Mucosa of descending colon (tissue), 3 donors: ENCODE measurements at regions not wholly inside any gene's neighbourhood (a gene's known extent, or its start where the extent isn't known, plus 50 kb on each side); places are given as distances from the start of the nearest gene placed in this dataset.

ENCODE experiments used
- ATAC-seq: fragments of 200-7000 bp; cut with Tn5 transposase; one replicate; pipeline ENCODE4 v1.9.1; 2020; ENCODE audit warnings: mild to moderate bottlenecking, moderate library complexity
- DNase-seq, 3 donors: peaks; one replicate each; pipeline ENCODE4 v3.0.0-alpha.2; 2020
- H3K36me3 ChIP-seq: fragments of 200-600 bp; one replicate; pipeline ENCODE4 v1.8.0; 2021; ENCODE audit warnings: low read depth, mild to moderate bottlenecking
- H3K4me1 ChIP-seq: fragments of 200-600 bp; one replicate; pipeline ENCODE4 v1.8.0; 2021; ENCODE audit warnings: low read depth, mild to moderate bottlenecking
- H3K4me3 ChIP-seq: fragments of 200-600 bp; one replicate; pipeline ENCODE4 v1.8.0; 2021; ENCODE audit warnings: mild to moderate bottlenecking
- H3K9me3 ChIP-seq: fragments of 200-600 bp; one replicate; pipeline ENCODE4 v1.8.0; 2021; ENCODE audit warnings: mild to moderate bottlenecking
- intact Hi-C, 2 donors: fragments of 100-400 bp; cut with DNase I in 1 of 2; cut with micrococcal nuclease in 1 of 2; formaldehyde crosslinking; loops; one replicate each; pipeline versions ENCODE4 v1.11.0 to v1.11.1; 2022; cut with DNase I, micrococcal nuclease
- TF ChIP-seq, protein P1 (sequence below): fragments of 200-600 bp; IDR thresholded peaks from one replicate; pipeline ENCODE4 v1.8.0; 2022; ENCODE audit warnings: antibody characterized with exemption, mild to moderate bottlenecking
- donor health status: DM: no; HTN: no; CAD: no; lungs with moderate emphysema.
- donor health status: DM: no; HTN: no; CAD: no.
- donor health status: DM: no; HTN: yes; CAD: no.

GRCh38 chr5:1652873-1653697 lies 129.3 kb upstream of the LPCAT1 start:
- Histone ChIP-seq H3K36me3 (no peaks in the 10 kb centered on the region), H3K4me1 (peaks cover 8% of the 10 kb centered on the region), H3K9me3 (no peaks in the 10 kb centered on the region), H3K4me3 (no peak overlapping the region)
- DNase-seq, result no peak
- peak; percentile 27 for ATAC-seq
- intact Hi-C loops, result no loop called here
- TF ChIP-seq, protein P1, sequence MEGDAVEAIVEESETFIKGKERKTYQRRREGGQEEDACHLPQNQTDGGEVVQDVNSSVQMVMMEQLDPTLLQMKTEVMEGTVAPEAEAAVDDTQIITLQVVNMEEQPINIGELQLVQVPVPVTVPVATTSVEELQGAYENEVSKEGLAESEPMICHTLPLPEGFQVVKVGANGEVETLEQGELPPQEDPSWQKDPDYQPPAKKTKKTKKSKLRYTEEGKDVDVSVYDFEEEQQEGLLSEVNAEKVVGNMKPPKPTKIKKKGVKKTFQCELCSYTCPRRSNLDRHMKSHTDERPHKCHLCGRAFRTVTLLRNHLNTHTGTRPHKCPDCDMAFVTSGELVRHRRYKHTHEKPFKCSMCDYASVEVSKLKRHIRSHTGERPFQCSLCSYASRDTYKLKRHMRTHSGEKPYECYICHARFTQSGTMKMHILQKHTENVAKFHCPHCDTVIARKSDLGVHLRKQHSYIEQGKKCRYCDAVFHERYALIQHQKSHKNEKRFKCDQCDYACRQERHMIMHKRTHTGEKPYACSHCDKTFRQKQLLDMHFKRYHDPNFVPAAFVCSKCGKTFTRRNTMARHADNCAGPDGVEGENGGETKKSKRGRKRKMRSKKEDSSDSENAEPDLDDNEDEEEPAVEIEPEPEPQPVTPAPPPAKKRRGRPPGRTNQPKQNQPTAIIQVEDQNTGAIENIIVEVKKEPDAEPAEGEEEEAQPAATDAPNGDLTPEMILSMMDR, result no peak

DNA sequence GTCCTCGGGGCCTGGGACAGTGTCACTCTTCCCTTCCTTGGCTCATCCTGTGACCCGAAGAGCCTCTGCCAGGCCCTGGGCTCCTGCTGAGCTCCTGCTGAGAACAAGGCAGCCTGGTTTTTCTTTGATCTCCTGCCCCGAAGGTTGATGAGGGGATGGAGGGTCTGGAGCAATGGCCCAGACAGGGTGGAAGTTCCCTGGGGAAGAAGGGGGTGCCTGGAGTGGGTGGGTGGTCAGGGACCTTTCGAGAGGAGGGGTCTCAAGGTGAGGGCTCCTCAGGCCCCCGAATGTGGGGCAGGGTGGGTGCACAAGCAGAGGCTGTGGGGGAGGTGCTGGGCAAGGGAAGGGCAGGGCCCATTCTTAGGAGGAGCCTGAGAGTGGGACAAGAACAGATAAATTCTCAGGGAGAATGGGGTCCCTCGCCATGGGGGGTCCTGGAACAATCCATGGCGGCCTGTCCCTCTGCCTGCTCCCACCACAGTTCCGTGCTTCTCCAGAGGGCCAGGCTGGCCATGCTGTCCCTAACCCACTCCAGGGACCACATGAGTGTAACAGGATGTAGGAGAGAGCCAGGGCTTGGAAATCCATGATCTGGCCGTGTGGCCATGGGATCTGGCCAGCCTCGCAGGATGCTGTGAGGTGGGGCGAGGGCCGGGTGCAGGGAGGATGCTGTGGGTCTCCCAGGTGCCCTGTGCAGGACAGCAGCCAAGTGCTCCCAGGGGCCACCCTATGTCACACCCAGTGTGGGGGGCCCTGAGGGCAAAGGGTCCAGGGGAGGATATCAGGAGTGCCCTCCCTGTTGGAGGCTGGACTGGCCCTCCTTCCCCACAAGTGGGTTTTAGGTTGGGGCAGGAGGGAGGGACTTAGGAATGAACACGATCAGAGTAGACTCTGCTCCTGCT lies 128.5 kb upstream of the LPCAT1 start:
- ATAC-seq, result no peak
- H3K36me3 ChIP-seq, result no peaks in the 10 kb centered on the region
- DNase-seq, result no peak
- H3K4me3 ChIP-seq, result no peak overlapping the region
- peaks cover 8% of the 10 kb centered on the region for H3K4me1 ChIP-seq
- intact Hi-C loops, result no loop called here
- no peaks in the 10 kb centered on the region for H3K9me3 ChIP-seq
- TF ChIP-seq, protein P1, result no peak

DNA sequence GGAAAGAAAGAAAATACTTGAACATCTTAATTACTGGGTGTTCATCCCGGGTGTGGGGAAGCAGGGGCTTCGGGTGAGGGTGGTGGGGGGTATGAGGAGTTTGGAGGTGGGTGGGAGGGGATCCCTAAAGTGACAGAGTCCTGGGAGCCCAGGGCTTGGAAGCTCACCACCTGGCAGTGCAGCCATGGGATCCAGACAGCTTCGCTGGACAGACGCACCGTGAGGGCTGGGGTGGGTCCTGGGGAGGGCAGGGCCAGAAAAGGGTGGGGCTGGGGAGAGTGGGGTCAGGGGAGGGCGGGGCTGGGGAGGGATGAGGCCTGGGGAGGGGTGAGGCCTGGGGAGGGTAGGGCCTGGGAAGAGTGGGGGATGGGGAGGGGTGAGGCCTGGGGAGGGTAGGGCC lies 127.5 kb upstream of the LPCAT1 start:
- Histone ChIP-seq H3K9me3 (no peaks in the 10 kb centered on the region), H3K4me1 (peaks cover 8% of the 10 kb centered on the region), H3K4me3 (no peak overlapping the region), H3K36me3 (no peaks in the 10 kb centered on the region)
- no peak for DNase-seq
- no peak for ATAC-seq
- intact Hi-C loops, result no loop called here
- TF ChIP-seq, protein P1, result no peak

- no peaks in the 10 kb centered on the region for H3K9me3 ChIP-seq
- no peaks in the 10 kb centered on the region for H3K36me3 ChIP-seq
- intact Hi-C loops, result loop anchor here in 1 of 2 donors (10.0 kb wide), 2 partner anchors 265 to 485 kb away; no protein-coding TSS in a partner anchor
- H3K4me1 ChIP-seq, result peaks cover 12% of the 10 kb centered on the region
- H3K4me3 ChIP-seq, result no peak overlapping the region
- TF ChIP-seq, protein P1, result no peak
- DNase-seq (no peak), ATAC-seq (no peak)
Observed at GRCh38 chr5:1649554-1649953, 125.8 kb upstream of the LPCAT1 start.

DNA sequence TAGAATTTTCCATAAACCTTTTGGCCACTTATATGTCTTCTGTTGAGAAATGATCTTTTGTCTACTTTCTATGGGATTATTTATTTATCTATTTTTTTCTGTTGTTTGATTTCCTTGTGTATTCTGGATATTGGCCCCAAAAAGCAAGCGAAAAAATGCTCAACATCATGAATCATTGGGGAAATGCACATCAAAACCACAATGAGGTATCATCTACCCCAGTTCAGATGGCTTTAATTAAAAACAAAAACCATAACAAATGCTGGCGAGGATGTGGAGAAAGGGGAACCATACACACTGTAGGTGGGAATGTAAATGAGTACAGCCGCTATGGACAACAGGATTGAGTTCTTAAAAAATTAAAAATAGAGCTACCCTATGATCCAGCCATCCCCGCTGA lies 125.0 kb upstream of the LPCAT1 start:
- ATAC-seq (no peak), DNase-seq (no peak)
- intact Hi-C loops, result loop anchor here in 1 of 2 donors (10.0 kb wide), 2 partner anchors 264 to 484 kb away; no protein-coding TSS in a partner anchor
- Histone ChIP-seq H3K4me1 (peaks cover 12% of the 10 kb centered on the region), H3K36me3 (no peaks in the 10 kb centered on the region), H3K9me3 (no peaks in the 10 kb centered on the region), H3K4me3 (no peak overlapping the region)
- TF ChIP-seq, protein P1, result no peak
